Activated T-helper 1 cell treated with Interleukin-2 at 50 U/mL for 16 hours (primary cell): ENCODE measurements at regions not wholly inside any gene's neighbourhood (a gene's known extent, or its start where the extent isn't known, plus 50 kb on each side); places are given as distances from the start of the nearest gene placed in this dataset.

ENCODE experiments used
- DNase-seq: peaks from one replicate; pipeline ENCODE4 v3.0.0-alpha.2; 2020; ENCODE audit warnings: low read depth

DNA sequence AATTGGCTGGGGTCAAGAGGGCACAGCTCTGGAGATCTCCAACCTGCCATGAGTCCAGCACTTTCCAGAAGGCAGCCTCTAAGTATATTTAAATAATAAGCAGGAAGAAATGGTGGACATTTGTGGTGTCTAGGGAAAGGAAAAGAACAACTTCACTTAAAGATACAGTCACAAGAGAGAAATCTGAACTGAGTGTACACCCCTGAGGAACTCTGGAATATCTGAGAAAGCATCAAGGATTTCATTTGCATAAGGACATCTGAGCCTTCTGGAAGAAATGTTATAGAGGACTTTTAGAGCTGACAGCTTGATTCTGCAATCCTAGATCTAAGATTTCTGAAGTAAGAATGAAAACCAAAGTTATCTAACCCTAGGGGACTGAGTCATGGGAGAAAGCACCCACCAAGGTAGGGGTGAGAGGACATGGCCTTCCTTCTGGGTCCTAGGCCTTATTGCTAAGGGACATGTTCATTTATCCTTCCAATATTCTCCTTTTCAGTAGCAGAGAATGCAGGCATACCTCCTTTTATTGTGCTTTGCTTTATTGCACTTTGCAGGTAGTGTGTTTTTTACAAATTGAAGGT, 253.4 kb upstream of the SLC24A2 start:
- no peak for DNase-seq

DNA sequence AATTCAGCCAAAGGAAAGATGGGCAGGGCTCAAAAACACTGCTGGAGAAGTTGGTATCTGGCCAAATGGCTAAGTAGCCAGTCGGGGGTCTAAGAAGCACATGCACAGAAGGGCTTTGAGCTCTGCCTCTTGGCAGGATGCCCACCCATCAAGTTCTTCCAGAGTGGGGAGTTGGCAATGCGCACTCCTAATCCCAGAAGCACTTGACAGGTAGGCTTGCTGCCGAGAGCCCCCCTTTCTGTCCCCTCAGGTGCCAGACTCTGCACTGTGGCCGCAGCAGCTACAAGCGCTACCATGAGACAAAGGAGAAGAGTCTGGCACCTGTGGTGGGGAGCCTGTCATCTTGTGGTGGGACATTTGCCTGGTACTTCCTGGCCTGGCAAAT, 252.9 kb upstream of the SLC24A2 start:
- DNase-seq, result no peak

- DNase-seq, result no peak
Measured at GRCh38 chr9:20040991-20041696, 252.3 kb upstream of the SLC24A2 start.

DNA sequence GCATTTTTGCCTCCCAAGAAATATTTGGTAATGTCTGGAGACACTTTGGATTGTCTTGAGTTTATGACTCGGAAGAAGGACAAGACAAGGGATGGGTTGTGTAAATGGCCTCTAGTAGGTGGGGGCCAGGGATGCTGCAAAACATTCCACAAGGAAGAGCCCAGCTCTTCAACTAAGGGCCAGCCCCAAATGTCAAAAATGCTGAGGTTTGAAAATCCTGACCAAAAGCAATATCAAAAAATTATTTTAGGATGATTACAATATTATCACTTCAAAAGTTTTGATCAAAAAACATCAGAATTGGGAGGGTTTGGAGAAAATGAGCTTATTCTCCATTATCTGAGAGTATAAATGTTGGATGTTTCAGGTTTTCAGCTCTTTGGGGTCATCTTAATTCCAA, 248.9 kb upstream of the SLC24A2 start:
- DNase-seq, result no peak

DNA sequence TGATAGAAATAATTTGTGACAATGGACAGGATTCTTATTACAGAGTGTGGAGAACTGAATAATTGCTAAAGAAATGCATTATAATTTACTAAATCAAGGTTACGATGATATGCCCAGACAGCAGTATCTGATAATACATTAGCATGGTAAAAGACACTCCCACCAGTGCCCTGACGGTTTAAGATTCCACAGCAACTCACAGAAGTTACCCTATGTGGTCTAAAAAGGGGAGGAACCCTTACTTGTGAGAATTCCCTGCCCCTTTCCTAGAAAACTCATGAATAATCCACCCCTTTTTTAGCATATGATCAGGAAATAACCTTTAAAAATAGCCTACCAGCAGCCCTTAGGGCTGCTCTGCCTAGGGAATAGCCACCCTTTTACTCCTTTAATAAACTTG, 244.7 kb upstream of the SLC24A2 start:
- no peak for DNase-seq

- no peak for DNase-seq
Measured at GRCh38 chr9:20032413-20033006, 243.7 kb upstream of the SLC24A2 start.

DNA sequence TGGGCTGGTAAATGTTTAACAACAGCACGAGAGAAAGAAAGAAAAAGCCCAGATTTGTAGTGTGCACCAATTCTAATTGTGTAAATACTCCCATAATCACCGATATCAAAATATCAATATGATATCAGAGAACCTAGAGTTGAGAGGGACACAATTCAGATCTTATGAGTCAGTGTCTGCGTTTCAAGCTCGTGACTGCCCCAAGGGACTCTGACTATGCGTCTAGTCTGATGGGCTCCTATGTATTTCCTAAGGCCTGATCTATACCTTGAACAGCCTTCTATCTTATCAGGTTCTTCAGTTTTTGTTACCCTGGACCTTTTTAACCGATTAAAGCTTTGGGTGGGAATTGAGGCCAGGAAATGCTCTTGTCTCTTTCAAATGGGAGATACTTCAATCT, 243.0 kb upstream of the SLC24A2 start:
- DNase-seq, result no peak

DNA sequence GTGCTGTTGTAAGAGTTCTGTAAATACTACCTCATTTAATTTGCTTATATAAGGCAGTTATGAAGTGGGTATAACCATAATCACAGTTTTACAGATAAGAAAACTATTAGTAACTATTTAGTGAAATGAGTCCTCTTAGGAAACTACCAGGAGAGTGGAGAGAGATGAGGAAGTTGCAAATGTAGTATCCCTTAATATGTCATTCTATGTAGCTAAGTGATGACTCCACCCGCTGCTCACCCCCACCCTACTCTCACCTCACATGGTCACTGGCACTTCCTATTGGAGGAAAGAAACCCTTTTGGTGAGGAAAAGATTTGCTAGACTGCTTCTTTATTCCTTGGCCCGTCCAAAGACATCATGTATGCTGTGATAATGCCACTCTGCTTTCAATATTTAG, 241.8 kb upstream of the SLC24A2 start:
- no peak for DNase-seq

DNA sequence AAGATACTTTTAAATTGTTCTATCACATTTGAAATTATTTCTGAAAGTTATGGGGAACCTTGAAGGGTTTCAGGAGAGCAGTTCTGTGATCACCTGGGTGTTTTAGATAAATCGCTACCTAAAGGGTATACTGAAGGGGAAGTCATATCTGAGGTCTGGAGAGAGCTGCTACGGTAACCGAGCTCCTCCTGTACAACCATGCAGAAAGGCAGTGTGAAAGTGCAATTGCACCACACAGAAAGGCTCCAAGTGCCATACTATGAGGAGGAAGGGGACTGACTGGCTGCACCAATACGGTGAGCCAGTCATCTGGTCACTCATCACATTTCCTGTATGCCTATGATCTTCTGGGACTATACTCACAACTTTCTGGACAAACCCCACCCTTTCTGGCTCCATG, 241.4 kb upstream of the SLC24A2 start:
- no peak for DNase-seq

GRCh38 chr9:20028849-20029231, 240.0 kb upstream of the SLC24A2 start:
- DNase-seq, result no peak

- DNase-seq, result no peak
Measured at GRCh38 chr9:20028192-20028848, 239.5 kb upstream of the SLC24A2 start.

DNA sequence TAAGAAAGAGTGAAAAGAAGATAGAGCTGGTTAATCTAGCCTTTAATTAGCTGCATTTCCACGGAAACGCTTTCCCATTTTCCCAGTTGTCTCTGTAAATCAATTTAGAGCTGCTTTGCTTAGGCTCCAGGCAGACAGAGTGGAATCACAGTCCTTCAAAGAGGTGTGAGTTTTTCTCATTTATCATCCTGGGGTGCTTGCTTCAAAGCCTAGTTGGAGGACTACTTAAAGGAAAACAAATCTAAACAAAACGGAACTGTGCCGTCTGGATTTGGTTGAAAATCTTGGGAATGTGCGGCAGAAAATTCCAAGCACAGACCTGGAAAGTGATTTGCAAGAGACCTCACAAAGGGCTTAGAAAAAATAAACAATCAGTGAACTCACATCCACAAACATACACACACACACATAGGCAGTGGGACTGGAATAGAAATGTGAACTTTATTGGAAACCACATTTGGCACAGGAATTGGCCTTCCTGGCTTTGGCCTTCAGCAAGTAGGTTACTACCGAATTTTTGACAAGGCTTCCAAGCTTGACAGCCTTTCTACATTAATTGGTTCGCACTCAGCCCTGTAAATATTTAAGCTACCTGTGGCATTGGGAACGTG, 235.2 kb upstream of the SLC24A2 start:
- DNase-seq, result no peak

DNA sequence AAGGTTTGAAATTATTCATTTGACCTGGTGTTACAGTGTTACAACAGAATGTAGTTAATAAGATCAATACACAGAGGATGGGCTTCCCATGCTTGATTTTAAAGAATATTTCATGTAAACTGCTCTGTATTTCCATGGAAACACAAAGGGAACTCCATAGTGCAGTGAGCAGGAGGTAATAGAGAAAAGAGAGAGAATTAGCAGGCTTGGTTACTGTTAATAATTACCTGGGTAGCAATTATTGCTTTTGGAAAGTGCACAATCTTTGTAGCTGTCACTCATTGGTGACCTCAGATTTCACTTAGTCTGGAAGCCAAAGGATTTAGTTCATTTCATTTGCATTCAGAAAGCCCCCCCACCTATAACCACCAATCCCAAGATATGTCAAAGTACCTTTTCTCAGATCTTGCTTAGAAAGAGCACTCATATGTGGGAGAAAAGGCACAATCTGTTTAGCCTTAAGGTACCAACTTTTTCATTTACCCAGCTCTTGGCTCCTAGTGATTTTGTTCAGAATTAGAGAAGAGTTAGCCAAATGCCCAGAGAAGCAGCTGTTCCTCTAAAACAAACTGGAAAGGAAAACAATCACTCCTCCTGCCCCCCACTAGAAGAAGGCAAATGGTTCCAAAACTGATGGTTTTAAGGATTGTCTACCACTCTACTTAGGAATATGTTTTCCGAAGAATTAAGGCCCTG, 234.5 kb upstream of the SLC24A2 start:
- DNase-seq, result no peak

DNA sequence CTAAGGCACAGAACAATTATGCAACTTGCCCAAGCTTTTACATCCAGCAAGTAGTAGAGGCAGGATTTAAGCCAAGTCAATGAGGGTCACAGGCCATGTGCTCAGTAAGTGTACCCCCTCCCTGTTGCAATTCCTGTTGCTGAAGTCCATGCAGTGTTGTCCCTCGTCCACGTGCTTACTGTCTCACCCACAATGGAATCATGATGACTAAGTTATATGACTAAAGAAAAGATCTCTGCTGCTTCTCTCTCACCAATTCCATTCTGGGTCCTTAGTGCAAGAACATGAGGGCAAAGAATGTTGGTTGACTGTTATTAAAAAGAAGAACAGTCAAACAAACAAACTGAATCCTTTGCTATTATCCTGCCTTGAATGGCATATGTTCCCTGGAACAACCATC, 233.6 kb upstream of the SLC24A2 start:
- no peak for DNase-seq

DNA sequence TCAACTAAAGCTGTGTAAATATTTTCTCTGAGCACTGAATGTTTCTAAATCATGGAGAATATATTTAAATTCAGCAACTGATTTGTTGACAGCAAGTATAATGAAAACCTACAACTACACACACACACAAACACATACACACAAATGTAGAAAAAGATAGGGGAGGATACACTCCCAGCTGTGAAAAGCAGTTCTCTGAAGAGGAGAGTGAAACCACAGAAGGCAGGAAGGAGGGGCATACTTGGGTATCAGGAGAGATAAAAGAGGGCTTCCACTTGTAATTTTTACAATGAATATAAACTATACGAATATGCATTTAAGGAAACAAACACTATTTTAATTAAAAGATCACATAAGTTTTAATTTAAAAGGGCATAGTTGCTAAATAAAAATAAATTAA, 227.8 kb upstream of the SLC24A2 start:
- DNase-seq, result no peak

DNA sequence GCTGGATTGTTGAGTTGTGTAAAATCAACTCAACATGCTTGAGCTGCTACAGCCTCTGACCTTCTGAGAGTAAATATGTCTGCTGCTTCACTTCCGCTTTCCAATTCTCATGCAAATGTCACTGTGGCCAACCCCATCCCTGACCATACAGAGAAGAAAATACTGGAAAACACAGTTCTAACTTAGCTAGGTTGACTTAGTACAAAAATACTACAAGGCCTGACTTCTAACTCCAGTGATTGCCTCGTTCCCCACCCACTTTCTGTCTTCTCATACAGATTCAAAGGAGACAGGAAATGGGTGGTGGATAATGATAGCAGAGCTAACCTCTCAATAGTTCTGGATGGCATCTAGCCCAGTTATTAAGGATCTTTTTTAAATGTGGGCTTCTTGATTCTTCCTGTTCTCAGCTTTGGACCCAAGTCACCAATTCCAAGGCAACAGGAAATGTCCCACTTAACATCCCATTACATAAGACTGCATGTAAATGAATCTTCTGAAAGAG, 226.6 kb upstream of the SLC24A2 start:
- DNase-seq, result no peak

- no peak for DNase-seq
Measured at GRCh38 chr9:20014168-20014567, 225.3 kb upstream of the SLC24A2 start.

DNA sequence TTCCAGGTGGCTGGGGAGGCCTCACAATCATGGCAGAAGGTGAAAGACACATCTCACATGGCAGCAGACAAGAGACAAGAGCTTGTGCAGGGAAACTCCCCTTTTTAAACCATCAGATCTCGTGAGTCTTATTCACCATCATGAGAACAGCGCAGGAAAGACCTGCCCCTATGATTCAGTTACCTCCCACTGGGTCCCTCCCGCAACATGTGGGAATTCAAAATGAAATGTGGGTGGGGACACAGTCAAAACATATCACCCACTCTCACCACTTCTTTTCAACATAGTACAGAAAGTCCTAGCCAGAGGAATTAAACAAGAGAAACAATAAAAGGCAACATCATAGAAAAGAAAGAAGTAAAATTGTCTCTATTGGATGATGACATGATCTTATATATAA, 223.4 kb upstream of the SLC24A2 start:
- DNase-seq, result no peak

- DNase-seq, result no peak
Measured at GRCh38 chr9:20009606-20010005, 220.8 kb upstream of the SLC24A2 start.

GRCh38 chr9:20002011-20002410, 213.2 kb upstream of the SLC24A2 start:
- DNase-seq, result no peak

DNA sequence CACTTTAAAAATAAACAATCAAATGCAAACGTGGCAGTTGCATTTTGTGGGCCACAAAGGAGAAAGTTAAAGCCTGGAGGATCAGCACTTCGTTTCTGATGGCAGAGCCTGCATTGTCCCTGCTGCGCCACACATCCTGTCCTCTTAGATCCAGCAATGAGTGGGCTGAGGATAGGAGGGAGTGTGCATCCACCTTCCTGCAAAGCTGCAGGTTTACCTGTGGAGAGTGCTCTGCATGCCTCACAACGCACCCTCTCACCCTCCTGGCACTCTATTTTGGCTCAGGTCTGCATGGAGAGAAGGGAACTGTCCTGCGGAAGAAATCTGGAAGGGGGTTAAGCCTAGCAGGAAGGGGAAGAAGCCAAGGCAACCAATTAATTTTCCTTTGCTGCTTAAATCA, 212.2 kb upstream of the SLC24A2 start:
- DNase-seq, result no peak

- DNase-seq, result no peak
Measured at GRCh38 chr9:19999491-20000057, 210.7 kb upstream of the SLC24A2 start.
